ENCODE measurements at regions not wholly inside any gene's neighbourhood (a gene's known extent, or its start where the extent isn't known, plus 50 kb on each side); places are given as distances from the start of the nearest gene placed in this dataset.

- DNase-seq (ENCODE audit: low read depth in 3 of 3, low spot score in 2 of 3): no peak
These were observed 169.8 kb downstream of the SUCLA2 start for GRCh38 chr13:47831265-47831664.

DNA sequence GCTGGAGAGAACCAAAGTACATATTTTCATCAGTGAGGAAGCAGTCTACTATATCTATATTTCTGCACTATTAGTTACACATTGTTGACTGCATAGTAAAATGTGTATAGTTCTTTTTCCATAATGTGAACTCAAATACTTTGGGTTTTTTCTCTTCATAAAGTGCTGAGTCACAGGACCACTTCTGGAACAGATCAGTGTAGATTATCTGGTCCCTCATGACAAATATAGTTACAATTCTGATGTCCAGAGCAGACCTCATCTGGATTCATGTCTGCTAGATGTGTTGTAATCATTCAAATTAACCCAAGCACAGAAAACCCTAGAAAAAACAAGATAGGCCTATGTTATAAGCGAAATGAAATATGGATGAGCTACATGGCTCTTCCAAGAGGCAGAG is 171.4 kb downstream of the SUCLA2 start:
- DNase-seq (ENCODE audit: low read depth in 3 of 3, low spot score in 2 of 3): no peak

DNA sequence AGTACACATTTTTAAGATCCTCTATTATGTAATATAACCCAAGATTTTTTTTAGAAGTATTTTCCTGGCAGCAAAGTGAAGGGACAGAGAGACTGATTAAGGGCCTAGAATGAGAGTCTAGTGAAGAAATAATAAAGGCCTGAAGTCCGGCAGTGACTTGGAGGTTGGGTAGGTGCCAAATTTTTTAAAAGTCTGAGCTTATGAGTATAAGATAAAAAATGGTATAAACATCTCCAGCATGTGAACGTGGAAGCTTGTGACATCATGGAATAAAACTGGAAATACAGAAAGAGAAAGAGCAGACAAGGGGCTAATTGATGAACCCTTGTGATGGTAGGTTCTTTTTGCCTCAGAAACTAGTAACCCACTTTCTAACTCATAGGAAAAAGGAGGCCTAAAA is 174.6 kb downstream of the SUCLA2 start:
- DNase-seq (ENCODE audit: low read depth in 3 of 3, low spot score in 2 of 3): no peak

DNA sequence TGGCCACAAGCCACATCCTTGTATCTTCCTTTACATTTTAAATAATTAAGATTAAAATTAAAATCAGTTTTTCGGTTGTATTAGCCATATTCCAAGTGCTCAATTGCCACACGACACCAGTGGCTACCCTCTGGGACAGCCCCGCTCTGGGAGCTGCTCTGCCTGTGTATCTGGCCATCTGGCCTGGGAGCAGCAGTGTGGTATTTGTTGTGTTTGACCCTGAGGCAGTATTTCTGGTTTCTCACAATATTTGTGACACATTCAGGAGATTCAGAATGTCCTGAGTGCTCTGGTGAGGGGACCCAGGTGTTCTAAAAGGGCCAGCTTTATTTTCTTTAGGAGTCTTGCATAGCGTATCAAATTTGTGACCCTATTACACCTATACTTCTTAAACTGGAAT is 179.0 kb downstream of the SUCLA2 start:
- DNase-seq (ENCODE audit: low read depth in 3 of 3, low spot score in 2 of 3): no peak

- DNase-seq (ENCODE audit: low read depth in 3 of 3, low spot score in 2 of 3): no peak
These were observed 184.2 kb downstream of the SUCLA2 start for GRCh38 chr13:47816831-47817230.

DNA sequence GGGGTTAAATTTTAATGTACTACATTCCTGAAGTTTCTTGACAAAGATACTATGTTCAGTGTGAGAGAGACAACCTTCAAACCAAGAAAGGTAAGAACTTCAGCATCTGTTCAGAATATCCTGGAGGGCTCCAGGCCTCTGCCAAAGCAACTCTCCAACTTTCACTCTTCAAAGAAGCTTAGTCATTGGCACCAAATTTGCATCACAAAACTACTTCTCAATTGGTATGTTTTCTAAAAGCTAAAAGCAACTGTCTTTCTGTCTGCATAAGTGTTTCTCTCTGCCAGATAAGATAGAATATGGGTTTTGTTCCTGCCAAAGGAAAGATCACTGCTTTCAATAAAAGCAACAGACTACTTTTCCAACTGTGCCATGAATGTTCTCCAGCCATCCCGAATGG is 187.4 kb downstream of the SUCLA2 start:
- DNase-seq (ENCODE audit: low read depth in 3 of 3, low spot score in 2 of 3): no peak

DNA sequence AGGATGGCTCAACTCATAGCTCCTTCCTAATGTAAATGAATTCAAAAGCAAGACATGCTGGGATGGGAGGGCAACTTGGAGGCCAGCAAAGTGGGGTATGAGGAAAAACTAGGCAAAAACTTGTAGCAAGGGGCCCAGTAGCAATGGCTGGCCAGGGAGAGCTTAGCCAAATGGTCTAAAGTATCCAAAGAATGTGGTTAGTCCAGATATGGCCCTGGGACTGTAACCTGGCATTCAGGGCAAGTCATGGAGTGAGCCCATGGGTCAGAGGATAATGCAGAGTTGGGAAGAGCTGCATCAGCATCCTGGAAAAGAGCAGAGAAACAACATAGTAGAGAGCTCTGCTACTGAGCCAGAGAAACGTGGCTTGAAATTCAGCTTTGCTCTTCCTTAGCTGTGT is 191.7 kb downstream of the SUCLA2 start:
- DNase-seq (ENCODE audit: low read depth in 3 of 3, low spot score in 2 of 3): no peak

GRCh38 chr13:47803131-47803530 is 197.9 kb downstream of the SUCLA2 start:
- DNase-seq (ENCODE audit: low read depth in 3 of 3, low spot score in 2 of 3): no peak

DNA sequence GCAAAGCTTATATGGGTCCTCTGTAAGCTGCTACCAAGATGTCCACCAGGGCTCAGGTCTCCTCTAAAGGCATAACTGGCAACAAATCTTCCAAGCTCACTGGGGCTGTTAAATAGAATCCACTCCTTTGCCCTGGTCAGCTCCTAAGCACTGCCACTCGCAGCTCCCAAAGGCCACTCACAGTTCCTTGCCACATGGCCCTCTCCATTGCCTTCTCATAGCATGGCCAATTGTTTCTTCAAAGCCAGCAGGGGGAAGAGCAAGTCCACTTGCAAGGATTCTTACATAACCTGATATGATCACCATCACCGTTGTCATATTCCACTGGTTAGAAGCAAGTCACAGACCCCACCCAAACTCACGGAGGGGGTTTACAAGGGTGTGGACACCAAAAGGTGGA is 199.5 kb downstream of the SUCLA2 start:
- DNase-seq (ENCODE audit: low read depth in 3 of 3, low spot score in 2 of 3): no peak

DNA sequence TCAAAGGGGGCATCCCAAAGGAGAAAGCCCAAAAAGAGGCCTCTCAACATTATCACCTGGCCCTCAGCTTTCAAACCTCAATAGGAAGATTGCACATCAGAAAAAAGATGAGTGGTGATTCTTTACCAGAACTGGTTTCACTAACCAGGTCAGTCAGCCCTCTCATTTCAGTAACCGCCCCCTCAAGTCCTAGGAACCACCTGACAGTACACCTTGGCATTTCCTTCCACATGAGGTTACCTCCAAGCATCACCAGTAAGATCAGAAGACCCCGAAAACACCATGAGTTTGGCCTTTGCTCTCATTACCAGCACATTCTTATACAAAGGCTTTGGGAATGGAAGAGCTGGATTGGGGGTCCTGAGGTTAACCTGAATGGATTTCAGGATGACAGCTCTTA is 200.5 kb downstream of the SUCLA2 start:
- no peak for DNase-seq (ENCODE audit: low read depth in 3 of 3, low spot score in 2 of 3)

DNA sequence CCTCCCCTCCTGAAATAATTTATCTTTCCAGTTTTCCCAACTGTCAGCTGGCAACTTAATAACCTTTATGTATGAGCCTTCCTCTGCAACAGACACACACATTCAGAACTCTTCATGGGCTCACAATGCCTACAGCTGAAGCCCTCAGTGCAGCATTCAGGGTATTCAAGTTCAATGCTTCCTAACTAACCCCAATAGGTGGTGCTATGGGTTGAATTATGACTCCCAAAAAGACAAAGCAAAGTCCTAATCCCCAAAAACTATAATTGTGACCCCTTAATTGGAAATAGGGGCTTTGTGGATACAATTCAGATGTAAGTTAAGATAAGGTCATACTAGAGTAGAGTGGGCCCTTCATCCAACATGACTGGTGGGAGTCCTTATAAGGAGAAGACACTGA is 202.2 kb downstream of the SUCLA2 start:
- DNase-seq (ENCODE audit: low read depth in 3 of 3, low spot score in 2 of 3): no peak

DNA sequence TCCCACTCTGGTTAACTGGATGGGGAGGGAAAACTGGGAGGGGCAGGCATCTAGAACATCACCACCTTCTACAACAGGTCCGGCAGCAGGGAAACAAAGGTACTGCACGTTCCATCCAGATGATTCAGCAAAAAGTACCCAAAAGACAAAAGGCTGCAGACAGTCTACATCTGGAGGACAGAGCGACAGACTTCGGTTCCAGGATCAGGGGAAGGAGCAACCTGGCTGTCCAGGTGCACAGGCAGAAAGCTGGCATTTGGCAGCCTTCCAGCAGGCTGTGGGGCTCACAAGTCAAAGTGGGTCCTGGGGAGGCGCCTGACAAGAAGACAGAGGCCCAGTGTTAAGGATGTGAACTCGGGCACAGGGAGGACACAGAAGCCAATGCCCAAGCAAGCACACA is 202.9 kb downstream of the SUCLA2 start:
- DNase-seq (ENCODE audit: low read depth in 3 of 3, low spot score in 2 of 3): no peak

- no peak for DNase-seq (ENCODE audit: low read depth in 3 of 3, low spot score in 2 of 3)
These were observed 204.3 kb downstream of the SUCLA2 start for GRCh38 chr13:47796816-47797215.

GRCh38 chr13:47794963-47795362 is 206.1 kb downstream of the SUCLA2 start:
- no peak for DNase-seq (ENCODE audit: low read depth in 3 of 3, low spot score in 2 of 3)

DNA sequence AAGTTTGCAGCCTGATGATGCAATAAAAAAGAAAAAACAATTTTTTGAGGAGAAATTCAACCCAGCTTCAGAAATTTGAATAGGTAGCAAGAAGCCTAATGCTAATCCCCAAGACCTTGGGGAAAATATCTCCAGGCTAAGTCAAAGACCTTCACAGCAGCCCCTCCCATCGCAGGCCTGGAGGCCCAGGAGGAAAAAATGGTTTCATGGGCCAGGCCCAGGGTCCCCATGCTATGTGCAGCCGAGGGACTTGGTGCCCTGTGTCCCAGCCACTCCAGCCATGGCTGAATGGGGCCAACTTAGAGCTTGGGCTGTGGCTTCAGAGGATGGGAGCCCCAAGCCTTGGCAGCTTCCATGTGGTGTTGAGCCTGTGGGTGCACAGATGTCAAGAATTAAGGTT is 210.3 kb downstream of the SUCLA2 start:
- DNase-seq (ENCODE audit: low read depth in 3 of 3, low spot score in 2 of 3): no peak

DNA sequence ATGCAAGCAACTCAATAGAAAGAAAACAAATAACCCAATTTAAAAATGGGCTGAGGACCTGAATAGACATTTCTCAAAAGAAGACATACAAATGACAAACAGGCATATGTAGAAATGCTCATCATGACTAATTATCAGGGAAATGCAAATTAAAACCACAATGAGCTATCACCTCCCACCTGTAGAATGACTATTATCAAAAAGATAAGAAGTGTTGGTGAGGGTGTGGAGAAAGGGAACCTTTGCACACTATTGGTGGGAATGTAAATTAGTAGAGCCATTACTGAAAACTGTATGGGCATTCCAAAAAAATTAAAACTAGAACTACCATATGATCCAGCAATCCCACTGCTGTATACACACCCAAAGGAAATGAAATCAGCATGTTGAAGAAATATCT is 212.2 kb downstream of the SUCLA2 start:
- no peak for DNase-seq (ENCODE audit: low read depth in 3 of 3, low spot score in 2 of 3)

GRCh38 chr13:47774671-47774994 is 226.4 kb downstream of the SUCLA2 start:
- DNase-seq (ENCODE audit: low read depth in 3 of 3, low spot score in 2 of 3): no peak

GRCh38 chr13:47764817-47765216 is 236.3 kb downstream of the SUCLA2 start:
- DNase-seq (ENCODE audit: low read depth in 3 of 3, low spot score in 2 of 3): no peak

DNA sequence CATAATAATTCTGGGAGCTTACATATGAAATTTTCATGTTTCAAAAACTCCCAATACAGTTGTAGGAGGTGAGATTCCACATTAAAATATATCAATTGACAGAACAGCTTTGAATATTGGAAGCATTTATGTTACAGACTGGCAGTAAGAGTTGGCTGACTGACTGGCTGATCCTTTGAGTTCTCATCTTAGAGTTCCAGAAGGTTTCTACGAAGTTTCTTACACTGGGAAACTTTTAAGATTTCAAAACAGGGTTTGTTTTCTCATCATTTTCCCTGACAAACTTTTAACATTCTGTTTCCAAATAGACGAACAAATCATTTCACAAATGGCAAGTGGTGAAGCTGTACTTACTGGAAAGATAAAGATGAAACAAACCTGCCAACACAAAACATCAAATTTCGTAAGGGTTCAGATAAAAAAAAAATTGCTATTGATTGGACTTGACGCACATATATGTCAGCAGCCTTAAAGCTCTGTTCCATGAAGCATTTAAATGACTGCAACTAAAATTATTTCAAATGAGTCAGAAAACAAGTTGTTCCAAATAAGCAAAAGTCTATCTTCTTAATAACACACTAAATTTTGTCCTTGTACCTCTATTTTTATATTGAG is 243.5 kb downstream of the SUCLA2 start:
- DNase-seq (ENCODE audit: low read depth in 3 of 3, low spot score in 2 of 3): no peak

DNA sequence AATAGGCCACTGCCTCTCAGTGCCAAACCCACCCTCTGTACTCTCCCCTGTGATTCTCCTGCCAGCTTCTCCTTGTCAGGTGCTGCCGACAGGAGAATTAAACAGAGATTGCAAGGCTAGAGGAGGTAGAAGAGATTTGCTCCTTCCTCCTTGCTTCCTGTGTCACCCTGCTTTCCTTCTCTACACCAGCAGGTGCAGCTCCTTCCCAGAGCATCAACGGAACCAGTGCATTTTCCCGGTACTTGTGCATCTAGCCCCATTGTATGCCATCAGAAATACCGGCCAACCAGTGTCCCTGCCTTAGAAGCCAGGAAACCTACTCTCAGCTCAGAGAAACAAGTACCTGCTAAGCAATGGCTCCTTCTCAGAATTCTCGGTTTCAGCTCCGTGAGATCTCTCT is 253.2 kb downstream of the SUCLA2 start:
- DNase-seq (ENCODE audit: low read depth in 3 of 3, low spot score in 2 of 3): no peak

- DNase-seq (ENCODE audit: low read depth in 3 of 3, low spot score in 2 of 3): no peak
These were observed 274.7 kb downstream of the SUCLA2 start for GRCh38 chr13:47726394-47726793.

DNA sequence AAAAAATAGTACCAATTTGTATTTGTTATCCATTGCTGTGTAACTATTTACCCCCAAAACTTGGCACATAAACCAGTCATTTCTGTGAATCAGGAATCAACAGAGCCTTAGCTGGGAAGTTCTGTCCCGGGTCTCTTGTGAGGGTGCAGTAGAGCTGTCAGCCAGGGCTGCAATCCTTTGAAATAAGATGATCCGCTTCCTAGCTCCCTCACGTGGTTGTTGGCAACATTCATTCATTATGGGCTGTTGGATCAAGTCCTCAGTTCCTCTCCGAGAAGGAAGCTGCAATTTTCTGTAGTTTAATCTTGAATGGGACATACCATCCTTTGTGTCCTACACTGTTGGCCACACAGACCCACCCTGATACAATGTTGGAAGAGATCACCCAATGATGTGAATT is 277.2 kb downstream of the SUCLA2 start:
- no peak for DNase-seq (ENCODE audit: low read depth in 3 of 3, low spot score in 2 of 3)

- DNase-seq (ENCODE audit: low read depth in 3 of 3, low spot score in 2 of 3): no peak
These were observed 281.9 kb downstream of the SUCLA2 start for GRCh38 chr13:47719164-47719563.

GRCh38 chr13:47718556-47718955 is 282.5 kb downstream of the SUCLA2 start:
- DNase-seq (ENCODE audit: low read depth in 3 of 3, low spot score in 2 of 3): no peak
